GM12891 (cell line): ENCODE measurements at regions not wholly inside any gene's neighbourhood (a gene's known extent, or its start where the extent isn't known, plus 50 kb on each side); places are given as distances from the start of the nearest gene placed in this dataset.

Experiments used
- PAX5 ChIP-seq: IDR thresholded peaks from 2 replicates; pipeline ENCODE4 v1.6.1; 2011; ENCODE audit warnings: low read length, moderate library complexity, mild to moderate bottlenecking; ENCODE audit not compliant: insufficient read depth, severe bottlenecking
- POLR2A ChIP-seq: IDR thresholded peaks from 2 replicates; pipeline ENCODE4 v1.6.1; 2011; ENCODE audit warnings: low read depth, low read length, control low read depth
- POLR2AphosphoS5 ChIP-seq: IDR thresholded peaks from 2 replicates; pipeline ENCODE4 v1.6.1; 2011; ENCODE audit warnings: low read depth, low read length, control low read depth
- POU2F2 ChIP-seq: IDR thresholded peaks from 2 replicates; pipeline ENCODE4 v1.6.1; 2011; ENCODE audit warnings: low read depth, mild to moderate bottlenecking, control low read depth, low read length, moderate library complexity
- SPI1 ChIP-seq: IDR thresholded peaks from 2 replicates; pipeline ENCODE4 v1.6.1; 2011; ENCODE audit warnings: low read depth, low read length, control low read depth
- TAF1 ChIP-seq: IDR thresholded peaks from 2 replicates; pipeline ENCODE4 v1.6.1; 2011; ENCODE audit warnings: low read depth, low read length, control low read depth

DNA sequence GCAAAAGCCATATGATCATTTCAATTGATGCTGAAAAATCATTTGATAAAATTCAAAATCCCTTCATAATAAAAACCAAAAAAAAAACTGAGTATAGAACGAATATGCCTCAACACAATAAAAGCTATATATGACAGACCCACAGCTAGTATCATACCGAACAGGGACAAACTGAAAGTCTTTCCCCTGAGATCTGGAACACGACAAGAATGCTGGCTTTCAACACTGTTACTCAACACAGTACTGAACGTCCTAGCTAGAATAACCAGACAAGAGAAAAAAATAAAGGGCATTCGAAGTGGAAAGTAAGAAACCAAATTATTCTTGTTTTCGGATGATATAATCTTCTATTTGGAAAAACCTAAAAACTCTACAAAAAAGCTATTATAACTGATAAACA lies 559.9 kb downstream of the EPM2A start:
- TF ChIP-seq POLR2AphosphoS5 (no peak), TAF1 (no peak), POLR2A (no peak), SPI1 (no peak), POU2F2 (no peak), PAX5 (no peak)
